WTC11 (cell line): ENCODE measurements at regions not wholly inside any gene's neighbourhood (a gene's known extent, or its start where the extent isn't known, plus 50 kb on each side); places are given as distances from the start of the nearest gene placed in this dataset.

Source experiments
- CTCF ChIP-seq: fragments of 200-600 bp; IDR thresholded peaks from 2 replicates; pipeline ENCODE4 v1.8.0; 2022; ENCODE audit warnings: antibody characterized with exemption
- MAX ChIP-seq: sonication (generic); formaldehyde crosslinking; IDR thresholded peaks from 2 replicates; pipeline ENCODE4 v1.8.0; 2022; ENCODE audit warnings: mild to moderate bottlenecking, missing genetic modification reagents

GRCh38 chr4:19971829-19972228, 279.9 kb upstream of the SLIT2 start:
- TF ChIP-seq CTCF (no peak), MAX (CRISPR knock-in tag) (no peak)
